ENCODE measurements at regions not wholly inside any gene's neighbourhood (a gene's known extent, or its start where the extent isn't known, plus 50 kb on each side); places are given as distances from the start of the nearest gene placed in this dataset.

DNA sequence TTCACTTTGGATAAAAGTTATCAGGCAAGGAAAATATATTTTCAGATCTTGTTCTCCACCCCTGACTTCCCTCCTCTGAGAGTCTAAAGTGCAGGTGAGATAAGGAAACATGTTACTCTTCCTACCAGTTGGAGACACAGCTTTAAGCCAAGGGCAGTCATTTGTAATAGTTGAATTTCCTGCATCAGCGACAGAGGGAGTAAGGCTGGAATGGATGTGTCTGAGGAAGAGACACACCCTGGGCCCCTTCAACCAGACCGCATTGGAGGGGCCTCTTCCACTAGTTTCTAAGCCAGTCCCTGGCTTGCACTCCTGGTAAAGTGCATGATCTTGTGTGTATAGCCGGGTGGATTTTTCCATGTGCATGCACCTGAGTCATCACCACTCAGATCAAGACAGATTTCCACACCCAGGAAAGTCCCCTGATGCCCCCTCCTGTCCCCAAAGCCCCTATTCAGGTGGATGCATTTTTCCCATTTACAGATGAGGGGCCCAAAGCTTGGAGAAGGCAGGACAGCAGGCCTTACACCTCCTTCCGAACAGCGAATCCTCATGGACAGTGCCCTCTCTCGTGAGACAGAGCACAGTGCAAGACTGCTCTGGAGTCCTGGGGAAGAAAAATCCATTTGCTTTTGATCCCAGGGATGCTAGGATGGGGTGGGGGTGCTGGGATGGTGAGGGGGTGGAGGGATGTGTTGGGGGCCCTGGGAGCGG lies 66.7 kb upstream of the SH3RF3 start:
- H3K27me3 ChIP-seq: no peaks in the 10 kb centered on the region
- WGBS, 2 donors (ENCODE audit: low coverage in 1 of 2): 60% methylated on average over 1 of the region's 7 CpGs; no CpG with 5 or more reads in 1 of the 2 donors
- no peak for ATAC-seq

DNA sequence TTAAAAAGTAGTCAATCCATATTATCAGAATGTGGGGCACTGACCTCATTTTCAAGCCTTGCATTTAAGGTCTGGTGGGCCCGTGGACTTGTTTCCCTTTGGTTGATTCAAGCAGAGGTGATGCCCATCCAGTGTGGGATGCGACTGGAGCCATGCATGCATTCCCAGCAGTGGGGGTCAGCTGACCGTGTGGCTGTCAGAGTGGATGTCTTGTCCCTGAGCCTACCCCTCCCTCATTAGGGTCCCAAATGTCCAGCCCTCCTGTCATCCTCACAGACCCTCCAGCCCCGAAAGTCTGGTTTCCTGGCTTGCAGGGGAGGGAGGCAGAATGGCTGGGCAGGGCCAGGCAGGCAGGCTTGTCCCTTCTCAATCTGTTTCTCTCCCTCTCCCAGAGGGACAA lies 67.3 kb upstream of the SH3RF3 start:
- no peaks in the 10 kb centered on the region for H3K36me3 ChIP-seq
- H3K4me3 ChIP-seq: no peak overlapping the region
- H3K27me3 ChIP-seq: no peaks in the 10 kb centered on the region
- H3K27ac ChIP-seq: no peak overlapping the region
- ATAC-seq: no peak
- 81 to 83% methylated on average over 2 to 3 of the region's 4 CpGs for WGBS, 2 donors (ENCODE audit: low coverage in 1 of 2)
- no peak for TF ChIP-seq CTCF (IDR thresholded peaks at IDR 0.05)
- no peak for TF ChIP-seq EP300 (IDR thresholded peaks at IDR 0.05)
- TF ChIP-seq POLR2AphosphoS5 (IDR thresholded peaks at IDR 0.05): no peak
- TF ChIP-seq POLR2A (IDR thresholded peaks at IDR 0.05): no peak
- H3K9me3 ChIP-seq: no peaks in the 10 kb centered on the region
- H3K4me1 ChIP-seq: peaks cover 0 to 17% (median 0%) of the 10 kb centered on the region in 3 donors

More for the DNA sequence above, 66.7 kb upstream of the SH3RF3 start:
- H3K9me3 ChIP-seq: no peaks in the 10 kb centered on the region
- no peak overlapping the region for H3K27ac ChIP-seq
- TF ChIP-seq POLR2A (IDR thresholded peaks at IDR 0.05) (no peak), CTCF (IDR thresholded peaks at IDR 0.05) (no peak), POLR2AphosphoS5 (IDR thresholded peaks at IDR 0.05) (no peak), EP300 (IDR thresholded peaks at IDR 0.05) (no peak)
- no peaks in the 10 kb centered on the region for H3K36me3 ChIP-seq
- H3K4me1 ChIP-seq: peaks cover 0 to 22% (median 0%) of the 10 kb centered on the region in 3 donors
- H3K4me3 ChIP-seq: no peak overlapping the region

DNA sequence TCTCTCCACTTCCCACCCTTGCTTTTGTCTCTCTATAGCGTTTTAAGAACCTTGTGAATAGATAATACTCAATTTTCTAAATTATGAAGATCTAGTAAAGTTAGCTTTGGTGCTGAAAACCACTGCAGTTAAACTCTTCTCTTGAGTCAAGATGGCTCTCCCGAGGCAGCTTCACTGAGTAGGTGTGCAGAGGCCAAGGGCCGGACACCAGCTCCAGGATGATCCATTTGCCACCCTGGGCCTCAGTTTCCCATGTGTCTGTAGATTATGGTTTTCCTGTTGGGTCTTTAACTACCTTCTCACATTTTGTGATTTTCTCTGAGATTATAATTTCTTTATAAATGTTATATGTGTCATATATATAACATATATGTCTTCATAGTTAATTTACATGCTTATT lies 68.5 kb upstream of the SH3RF3 start:
- no peak overlapping the region for H3K4me3 ChIP-seq
- H3K4me1 ChIP-seq: peaks cover 0 to 9% (median 0%) of the 10 kb centered on the region in 3 donors
- H3K27ac ChIP-seq: no peak overlapping the region
- H3K36me3 ChIP-seq: no peaks in the 10 kb centered on the region
- TF ChIP-seq POLR2A (IDR thresholded peaks at IDR 0.05) (no peak), CTCF (IDR thresholded peaks at IDR 0.05) (no peak), EP300 (IDR thresholded peaks at IDR 0.05) (no peak)
- ATAC-seq: no peak
- no peaks in the 10 kb centered on the region for H3K27me3 ChIP-seq
- H3K9me3 ChIP-seq: no peaks in the 10 kb centered on the region
- WGBS, 2 donors (ENCODE audit: low coverage in 1 of 2): 84 to 96% methylated on average over 3 of the region's 3 CpGs

DNA sequence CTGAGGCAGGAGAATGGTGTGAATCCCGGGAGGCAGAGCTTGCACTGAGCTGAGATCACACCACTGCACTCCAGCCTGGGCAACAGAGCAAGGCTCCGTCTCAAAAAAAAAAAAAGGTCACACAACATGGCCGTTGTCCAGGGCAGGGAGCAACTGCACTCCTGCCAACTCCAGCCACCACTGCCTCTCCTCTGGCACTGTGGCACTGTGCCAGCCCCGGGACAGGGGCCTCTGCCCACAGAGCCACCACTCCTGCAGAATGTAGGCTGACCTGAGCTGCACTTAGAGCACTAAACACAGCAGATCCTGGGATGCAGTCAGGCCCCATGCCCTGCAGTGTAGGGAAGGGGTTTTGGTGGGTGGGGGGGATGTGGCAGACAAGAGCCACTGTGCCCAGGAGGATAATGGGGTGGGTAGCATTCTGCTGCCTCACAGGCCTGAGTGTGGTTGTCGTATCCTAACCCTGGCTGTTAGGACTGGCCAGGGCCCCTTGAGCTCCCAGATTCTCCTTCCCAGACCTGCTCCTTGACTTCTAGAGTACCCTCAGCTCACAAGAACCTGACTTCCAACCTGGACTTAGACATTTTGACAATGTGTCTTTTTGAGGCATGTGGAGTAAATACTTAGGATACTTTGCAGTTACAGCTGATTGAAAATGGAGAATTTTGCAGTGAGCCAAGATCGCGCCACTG lies 69.4 kb upstream of the SH3RF3 start:
- Histone ChIP-seq H3K9me3 (no peaks in the 10 kb centered on the region), H3K27me3 (no peaks in the 10 kb centered on the region), H3K4me1 (peaks cover 0 to under 1% (median 0%) of the 10 kb centered on the region in 3 donors), H3K27ac (no peak overlapping the region), H3K36me3 (no peaks in the 10 kb centered on the region), H3K4me3 (no peak overlapping the region)
- TF ChIP-seq CTCF (IDR thresholded peaks at IDR 0.05) (no peak), POLR2AphosphoS5 (IDR thresholded peaks at IDR 0.05) (no peak), POLR2A (IDR thresholded peaks at IDR 0.05) (no peak), EP300 (IDR thresholded peaks at IDR 0.05) (no peak)
- ATAC-seq: no peak
- 63% methylated on average over 3 to 4 of the region's 7 CpGs for WGBS, 2 donors (ENCODE audit: low coverage in 1 of 2)

DNA sequence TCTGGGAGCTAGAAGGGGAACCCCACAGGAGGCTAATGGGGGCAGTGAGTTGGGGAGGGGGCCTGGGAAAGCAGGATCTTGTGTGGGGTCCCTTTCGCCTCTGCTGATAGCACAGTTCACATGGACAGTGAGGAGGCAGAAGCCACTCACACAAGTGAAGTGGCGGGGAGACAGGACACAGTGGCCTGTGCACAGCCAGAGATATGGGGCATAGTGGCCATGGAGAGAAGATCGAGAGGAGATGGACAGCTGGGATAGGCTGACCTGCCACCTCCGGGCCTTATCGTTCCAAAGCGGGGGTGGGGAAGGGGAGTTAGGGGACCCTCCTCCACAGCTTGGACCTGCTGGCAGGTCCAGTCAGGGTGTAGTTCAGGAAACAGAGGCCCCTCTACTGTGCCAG lies 69.8 kb upstream of the EDAR start:
- no peak for ATAC-seq
- WGBS, 2 donors (ENCODE audit: low coverage in 1 of 2): 96% methylated on average over 5 of the region's 6 CpGs; no CpG with 5 or more reads in 1 of the 2 donors
- Histone ChIP-seq H3K27ac (no peak overlapping the region), H3K4me1 (no peaks in the 10 kb centered on the region), H3K27me3 (peaks cover 5% of the 10 kb centered on the region), H3K9me3 (no peaks in the 10 kb centered on the region), H3K36me3 (no peaks in the 10 kb centered on the region), H3K4me3 (no peak overlapping the region)
- no peak for TF ChIP-seq POLR2AphosphoS5 (IDR thresholded peaks at IDR 0.05)
- TF ChIP-seq POLR2A (IDR thresholded peaks at IDR 0.05): no peak
- no peak for TF ChIP-seq CTCF (IDR thresholded peaks at IDR 0.05)
- no peak for TF ChIP-seq EP300 (IDR thresholded peaks at IDR 0.05)
